HG03442 (cell line): ENCODE measurements at regions not wholly inside any gene's neighbourhood (a gene's known extent, or its start where the extent isn't known, plus 50 kb on each side); places are given as distances from the start of the nearest gene placed in this dataset.
"Not testable (repeated sequence)": the region's sequence is repeated elsewhere in the genome, so short reads cannot be mapped to it uniquely, and the experiment has no call there.

Source experiments
- ATAC-seq: cut with Tn5 transposase; IDR thresholded peaks from one replicate; pipeline ENCODE4 v1.9.1; 2021; ENCODE audit warnings: mild to moderate bottlenecking, moderate library complexity; ENCODE audit not compliant: unreplicated experiment

DNA sequence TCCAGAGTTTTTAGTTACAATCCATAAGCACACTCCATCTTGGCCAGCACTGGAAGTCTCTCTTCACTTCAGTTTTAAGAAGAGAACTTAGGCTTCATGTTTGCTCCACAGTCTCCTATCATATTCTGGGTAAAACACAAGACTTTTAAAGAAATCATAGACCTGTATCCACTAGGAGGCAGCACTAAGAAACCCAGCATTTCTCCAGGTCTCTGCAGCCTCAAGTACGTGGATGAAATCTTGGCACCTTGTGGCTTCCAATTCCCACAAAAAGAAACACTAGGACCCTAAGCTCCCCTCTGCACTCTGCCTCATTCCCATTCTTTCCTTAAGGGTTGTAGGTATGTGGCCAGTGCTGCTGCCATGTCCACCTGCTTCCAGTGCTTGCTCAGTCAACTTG, 367.3 kb upstream of the CASK start:
- no peak for ATAC-seq

DNA sequence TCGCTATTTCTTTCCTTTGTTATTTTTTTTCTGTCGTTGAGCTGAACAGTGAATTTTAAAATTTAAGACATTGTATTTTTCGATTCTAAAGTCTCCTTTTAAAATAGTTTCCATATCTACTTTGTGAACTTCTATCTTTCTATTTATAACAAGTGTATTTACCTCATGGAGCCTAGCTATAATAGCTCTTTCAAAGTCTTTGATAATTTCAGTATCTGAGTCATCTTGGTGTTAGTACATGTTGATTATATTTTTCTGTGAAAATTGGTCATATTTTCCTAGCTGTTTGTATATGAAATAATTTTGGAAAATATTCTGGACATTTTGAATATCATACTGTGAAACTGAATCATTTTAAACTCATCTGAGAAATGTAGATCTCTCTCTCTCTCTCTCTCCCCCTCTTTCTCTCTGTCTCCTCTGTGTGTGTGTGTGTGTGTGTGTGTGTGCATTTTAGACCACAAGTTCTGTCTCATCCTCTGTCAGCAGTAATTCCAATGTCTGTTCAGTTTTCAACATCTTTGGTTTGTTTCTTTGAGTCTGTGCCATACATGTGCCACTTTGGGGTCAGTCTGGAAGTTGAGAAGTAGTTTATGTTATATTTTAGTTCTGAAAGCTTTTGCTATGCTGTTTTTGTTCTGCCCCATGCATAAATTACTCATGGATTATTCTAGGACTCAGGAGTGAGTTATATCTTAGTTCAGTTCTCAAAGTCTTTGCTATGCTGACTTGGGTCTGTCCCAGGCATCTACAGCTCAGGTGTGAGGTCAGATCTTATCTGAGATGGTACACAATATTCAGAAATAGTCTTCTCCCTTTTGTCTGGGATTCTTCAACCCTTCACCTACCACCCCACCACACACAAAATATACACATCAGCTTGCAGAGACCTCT, 366.4 kb upstream of the CASK start:
- no peak for ATAC-seq

DNA sequence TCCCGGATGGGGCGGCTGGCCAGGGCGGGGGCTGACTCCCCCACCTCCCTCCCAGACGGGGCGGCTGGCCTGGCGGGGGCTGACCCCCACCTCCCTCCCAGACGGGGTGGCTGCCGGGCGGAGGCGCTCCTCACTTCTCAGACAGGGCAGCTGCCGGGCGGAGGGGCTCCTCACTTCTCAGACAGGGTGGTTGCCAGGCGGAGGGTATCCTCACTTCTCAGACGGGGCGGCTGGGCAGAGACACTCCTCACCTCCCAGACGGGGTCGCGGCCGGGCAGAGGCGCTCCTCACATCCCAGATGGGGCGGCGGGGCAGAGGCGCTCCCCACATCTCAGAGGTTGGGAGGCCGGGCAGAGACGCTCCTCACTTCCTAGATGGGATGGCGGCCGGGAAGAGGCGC, 362.3 kb upstream of the CASK start:
- ATAC-seq, result not testable (repeated sequence)

DNA sequence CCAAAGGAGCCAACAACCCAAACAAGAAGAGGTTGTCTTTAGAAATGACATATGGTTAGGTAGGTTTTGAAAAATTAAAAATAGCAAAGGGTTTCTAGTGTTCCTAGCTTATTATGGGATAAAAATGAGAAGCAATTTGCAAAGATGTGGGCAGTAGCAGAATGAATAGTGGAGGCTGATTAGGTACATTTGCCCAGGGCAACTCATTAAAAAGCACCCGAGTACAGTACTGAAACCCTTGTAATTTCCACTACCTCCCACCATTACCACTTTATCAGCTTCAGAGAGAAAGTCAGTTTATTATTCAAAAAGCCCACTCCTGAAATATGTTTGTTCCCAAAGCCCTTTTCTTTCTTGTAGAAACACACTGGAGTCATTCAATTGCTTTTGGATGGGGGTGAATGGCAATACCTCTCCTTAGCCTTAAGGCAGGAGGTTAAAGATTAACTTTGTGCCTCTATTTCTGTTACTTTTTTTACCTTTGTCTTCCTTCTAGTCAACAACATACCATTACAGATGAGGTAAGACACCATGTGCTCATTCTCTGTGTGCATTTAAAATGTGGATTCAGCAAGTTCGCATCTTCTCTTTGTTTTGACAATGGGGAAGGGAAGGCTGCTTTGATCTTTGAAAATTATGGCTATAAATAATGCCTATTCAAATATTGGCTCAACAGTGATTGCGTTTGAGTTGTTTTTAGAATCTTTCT, 353.8 kb upstream of the CASK start:
- no peak for ATAC-seq

DNA sequence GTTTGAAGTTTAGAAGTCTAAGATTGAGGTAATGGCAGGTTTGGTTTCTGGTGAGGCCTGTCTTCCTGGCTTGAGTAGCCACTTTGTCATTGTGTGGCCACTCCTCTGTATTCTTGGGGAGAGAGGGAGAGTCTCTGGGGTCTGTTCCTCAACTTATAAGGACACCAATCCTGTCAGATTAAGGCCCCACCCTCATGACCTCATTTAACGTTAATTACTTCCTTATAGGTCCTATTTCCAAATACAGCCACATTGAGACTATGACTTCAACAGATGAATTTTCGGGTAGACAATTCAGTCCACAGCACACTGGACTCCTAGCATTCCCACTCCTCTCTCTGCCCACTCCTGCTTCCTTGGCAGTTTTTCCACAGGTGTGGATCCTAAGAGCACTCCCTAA, 350.8 kb upstream of the CASK start:
- no peak for ATAC-seq

DNA sequence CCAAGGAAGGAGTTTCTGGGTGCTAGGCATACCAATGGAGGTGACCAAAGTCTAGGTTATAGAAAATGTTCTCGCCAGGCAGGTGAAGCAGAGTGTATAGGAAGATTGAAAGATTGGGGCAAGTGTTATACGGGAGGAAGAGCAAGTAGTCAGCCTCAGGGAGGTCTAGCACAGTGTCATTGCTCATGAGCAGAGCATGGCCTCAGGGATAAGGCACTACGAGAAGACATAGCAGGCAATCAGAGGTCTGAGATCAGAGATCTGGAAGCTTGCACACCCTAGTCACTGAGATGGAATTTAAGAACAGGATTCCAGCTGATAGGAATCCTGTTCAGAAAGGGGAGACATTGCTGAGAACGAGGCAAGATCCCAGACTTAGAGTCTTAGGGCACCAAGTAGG, 350.0 kb upstream of the CASK start:
- no peak for ATAC-seq

DNA sequence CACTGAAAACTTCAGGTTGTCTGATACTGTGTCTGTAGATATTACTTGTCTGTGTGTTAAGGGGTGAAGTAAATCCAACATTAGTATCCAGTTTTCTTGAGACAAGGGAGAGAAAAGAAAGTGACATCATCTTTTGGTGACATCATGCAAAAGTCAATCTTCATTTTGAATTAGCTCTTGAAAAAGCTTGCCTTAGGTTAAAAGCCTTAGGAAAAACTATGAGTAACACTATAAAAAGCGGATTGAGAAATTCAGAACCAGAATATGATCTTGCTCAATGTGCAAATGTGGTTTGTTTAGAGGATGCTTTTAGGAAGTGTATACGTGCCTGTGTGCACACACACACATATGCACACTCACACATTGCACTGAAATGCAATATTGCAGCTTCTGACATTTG, 345.8 kb upstream of the CASK start:
- no peak for ATAC-seq

DNA sequence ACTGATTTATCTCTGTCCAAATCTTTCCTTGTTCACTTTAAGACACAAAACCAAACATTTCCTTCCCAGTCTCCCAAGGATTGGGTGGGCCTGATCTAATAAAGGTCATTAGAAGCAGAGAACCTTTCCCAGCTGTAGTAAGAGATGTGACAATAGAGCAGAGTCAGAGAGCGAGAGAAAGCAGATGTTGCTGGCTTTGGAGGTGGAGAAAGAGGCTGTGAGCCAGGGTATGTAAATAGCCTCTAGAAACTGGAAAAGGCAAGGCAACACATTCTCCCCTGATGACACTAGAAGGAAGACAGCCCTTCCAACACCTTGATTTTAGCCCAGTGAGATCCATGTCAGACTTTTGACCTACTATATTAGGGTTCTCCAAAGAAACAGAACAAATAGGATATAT, 337.5 kb upstream of the CASK start:
- ATAC-seq, result no peak

DNA sequence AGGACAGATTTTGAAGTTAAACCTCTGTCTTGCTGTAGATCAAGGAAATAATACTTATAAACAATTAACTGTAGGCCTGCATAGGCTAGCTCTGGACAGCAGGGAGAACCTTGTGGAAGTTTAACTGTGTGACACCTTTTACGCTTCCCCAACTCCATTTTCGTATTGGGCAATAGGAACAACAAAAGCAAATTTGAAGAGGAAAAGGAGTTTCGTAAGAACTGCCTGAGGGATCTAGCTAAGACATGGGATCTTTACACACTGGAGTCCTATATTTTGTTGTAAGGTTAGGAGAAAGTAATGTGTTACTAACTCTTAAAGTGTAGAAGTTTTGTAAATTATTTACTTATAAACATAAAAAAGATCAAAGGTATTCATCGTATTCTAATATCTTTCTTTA, 324.9 kb upstream of the CASK start:
- ATAC-seq, result no peak

DNA sequence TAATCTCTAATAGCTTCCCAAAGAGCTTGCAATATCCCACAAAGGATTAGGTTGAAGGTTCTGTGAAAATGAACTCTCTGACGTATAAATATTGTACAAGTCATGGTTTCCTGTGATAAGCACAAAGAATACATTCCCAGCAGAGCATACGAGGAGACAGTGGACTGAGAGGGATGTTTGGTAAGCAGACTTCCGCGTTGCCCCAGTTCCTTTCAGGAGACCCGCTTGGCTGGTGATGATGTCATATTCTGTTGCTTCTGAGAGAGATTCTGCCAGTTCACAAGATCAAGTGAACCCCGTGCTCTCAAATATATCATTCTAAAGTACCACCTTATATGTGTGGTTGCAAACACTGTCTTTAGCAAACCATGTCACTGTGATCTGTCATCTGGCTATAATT, 323.9 kb upstream of the CASK start:
- ATAC-seq, result no peak

DNA sequence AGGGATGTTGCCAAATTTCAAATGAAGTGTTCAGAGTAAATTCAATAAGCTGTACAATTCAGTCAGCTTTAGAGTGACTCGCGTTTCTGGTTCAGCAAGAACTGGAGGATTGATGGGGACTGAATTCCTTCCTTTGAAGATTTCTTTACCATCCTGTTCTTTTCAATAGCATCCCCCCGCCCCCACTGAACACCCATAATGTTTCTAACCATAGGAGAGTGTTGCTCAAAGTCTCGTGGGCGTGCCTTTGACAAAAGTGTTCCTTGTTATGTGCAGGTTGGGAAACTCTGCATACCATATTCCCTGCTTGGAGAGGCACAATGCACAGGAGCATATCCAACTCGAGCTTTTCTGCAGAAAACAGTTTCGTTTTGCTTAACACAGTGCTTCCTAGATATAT, 323.5 kb upstream of the CASK start:
- no peak for ATAC-seq

DNA sequence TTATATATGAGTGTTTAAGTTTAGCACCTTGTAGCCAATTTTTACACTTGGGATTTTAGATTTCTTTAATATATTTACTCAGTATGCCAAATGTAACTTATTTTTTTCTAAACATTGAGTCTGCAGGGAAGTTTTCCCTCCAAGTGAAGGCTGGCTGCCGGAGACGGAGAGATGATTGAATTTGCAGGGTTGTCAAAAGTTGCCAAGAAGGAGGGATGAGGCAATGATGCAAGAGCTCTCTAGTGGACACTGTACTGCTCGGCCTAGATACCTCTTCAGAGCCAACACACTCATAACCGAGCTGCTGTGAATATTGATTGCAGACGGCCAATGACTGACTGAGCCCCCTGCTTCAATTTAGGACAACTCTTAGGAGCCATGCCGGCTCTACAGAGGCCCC, 318.6 kb upstream of the CASK start:
- no peak for ATAC-seq

DNA sequence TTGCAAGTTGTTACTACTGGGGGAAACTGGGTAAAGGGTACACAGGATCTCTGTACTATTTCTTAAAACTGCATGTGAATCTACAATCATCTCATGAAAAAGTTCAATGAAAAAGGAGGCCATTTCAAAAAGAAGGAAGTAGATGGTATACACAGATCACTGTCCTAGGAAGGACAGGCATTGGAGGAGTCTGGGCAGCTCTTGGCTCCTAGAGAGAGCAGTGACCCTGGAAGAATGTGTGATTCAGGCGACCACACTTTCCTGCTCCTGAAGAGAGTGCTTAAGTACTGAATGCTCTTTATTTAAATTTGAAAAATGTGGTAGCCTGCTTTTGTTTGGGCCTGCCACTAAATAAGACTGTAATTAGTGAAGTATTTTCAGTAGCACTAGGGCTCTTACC, 318.1 kb upstream of the CASK start:
- no peak for ATAC-seq

DNA sequence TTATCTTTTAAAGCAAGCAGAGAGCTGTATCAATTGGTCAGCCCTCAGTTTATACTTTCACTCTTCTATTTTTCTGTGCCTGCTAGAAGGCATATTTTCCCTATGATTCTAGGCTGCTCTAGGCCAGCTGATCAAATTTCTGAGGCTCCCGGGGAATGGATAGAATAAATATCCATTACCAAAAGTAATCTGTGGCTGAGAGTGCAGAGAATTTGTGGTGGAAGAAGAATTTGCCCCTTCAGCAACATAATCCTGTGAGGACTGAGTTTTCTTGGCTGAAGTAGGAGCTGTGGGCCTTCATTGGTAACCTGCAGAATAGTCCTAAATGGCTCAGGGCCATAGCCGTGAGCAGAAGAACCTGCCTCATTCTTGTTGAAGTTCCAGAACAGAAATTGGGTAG, 314.6 kb upstream of the CASK start:
- no peak for ATAC-seq

DNA sequence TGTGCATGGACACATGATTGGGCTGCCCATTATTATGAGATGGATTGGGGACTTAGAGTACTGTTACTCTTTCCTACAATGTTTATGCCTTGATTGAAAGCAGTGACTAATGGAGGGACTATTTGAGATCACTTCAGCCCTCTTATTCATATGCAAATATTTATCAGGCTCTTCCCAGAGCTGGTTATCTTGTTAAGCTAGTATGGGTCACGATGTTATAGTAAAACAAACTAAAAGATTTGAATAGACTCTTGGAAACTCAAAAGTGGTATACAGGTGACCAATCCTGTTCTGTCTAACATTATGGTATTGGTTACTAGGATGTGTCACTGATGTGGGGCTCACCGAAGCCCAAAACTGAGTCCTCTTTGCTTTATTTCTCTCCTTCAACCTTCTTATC, 306.2 kb upstream of the CASK start:
- ATAC-seq, result no peak

DNA sequence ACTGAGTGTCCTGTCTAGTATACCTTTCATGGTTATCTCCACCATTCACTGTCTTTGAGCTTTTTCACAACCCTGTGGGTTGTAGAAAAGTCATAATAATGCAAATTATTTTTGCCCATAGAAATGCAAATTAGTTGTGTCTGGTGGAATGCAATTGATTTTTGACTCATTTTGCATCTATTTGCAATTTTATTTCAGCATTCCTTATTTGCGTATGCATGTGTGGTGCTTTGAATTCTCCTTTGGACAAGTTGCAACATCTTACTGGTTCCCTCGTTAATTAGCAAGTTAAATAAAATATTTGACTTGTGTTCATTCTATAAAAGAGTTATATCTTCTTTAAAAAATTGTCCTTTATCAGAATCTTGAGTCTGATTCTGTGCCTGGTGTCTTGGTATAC, 297.3 kb upstream of the CASK start:
- no peak for ATAC-seq

DNA sequence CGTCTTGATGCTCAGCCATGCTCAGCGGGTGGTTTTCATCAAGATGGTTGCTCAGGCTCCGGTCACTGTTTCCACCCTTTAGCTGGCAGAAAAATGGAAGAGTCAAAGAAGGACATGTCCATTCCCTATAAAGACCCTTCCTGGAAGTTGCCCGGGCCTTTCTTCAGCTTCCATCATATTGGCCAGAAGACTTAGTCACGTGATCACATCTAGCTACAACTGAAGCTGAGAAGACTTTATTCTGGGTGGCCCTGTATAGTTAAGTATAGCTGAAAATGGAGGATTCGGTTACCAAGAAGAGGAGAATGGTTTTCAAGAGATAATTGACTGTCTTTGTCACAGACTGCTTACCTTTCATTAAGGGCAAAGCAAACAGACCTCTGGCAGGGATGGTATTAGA, 296.7 kb upstream of the CASK start:
- ATAC-seq, result no peak

DNA sequence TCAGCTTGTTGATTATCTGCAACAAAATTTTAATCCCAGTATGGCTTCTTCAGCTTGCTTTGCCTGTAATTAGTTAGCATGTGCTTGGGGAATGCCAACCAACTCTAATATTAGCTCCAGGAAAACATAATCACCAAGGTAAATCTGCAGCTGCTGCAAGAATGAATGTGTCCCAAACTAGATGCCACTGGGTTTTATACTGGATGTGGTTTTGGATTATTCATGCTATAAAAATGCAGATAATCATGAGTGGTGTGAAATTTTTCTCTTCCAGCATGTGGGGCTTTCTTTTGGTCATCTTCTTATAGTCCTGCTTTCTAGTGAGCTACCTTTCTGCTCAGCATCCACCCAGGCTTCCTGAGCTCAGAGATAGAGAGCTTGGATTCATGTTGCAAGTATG, 295.9 kb upstream of the CASK start:
- ATAC-seq, result no peak

DNA sequence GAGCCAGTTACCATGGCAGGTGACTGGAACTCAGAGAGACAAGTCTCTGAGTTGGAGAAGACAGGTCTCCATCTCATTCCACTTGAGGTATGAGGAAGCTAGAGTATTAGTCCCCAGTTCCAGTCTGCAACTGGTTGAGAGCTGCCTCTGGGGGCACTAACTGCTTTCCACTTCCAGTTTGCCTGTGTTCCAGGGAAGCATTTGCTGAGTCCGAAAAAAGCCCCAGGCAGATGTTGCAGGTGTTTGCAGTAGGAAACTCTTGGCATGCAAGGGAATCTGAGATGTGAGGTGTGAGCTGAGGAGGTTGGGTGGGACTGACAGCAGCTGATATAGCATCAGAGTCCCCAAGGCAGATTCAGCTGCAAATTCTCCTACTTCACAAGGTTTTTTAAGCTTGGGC, 272.2 kb upstream of the CASK start:
- no peak for ATAC-seq

DNA sequence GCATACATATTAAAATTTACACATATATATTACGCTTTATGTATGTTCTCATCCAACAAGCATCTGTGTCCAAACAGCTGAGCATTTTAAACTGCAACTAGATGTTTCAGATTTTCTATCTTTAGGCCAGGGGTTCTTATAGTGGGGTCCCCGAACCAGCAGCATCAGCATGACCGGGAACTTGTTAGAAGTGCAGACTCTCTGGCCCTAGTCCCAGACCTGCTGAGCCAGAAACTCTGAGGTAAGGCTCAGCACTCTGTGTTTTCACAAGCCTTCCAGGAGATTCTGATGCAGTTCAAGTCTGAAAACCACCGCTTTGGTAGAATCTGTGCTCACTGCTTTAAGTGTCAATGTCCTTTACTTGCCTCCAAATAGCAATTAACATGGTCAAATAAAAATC, 266.2 kb upstream of the CASK start:
- ATAC-seq, result no peak

DNA sequence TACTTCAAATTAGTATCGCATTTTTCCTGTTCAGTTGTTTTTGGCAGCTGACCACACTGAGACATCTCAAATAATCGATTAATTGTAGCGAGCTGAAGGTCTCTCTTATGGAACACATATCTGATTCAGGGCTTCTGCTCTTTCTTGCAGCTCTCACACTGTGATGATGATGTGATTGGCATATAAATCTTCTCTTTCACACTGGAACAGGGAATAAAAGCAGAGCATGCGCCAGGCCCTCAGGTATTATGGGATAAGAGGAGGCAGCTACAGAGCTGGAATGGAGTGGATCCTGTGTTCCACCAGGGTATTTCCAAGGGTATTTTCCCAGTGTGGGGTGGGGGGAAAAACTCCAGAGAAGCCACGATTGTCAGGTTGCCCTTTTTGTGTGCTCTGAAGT, 265.4 kb upstream of the CASK start:
- no peak for ATAC-seq

DNA sequence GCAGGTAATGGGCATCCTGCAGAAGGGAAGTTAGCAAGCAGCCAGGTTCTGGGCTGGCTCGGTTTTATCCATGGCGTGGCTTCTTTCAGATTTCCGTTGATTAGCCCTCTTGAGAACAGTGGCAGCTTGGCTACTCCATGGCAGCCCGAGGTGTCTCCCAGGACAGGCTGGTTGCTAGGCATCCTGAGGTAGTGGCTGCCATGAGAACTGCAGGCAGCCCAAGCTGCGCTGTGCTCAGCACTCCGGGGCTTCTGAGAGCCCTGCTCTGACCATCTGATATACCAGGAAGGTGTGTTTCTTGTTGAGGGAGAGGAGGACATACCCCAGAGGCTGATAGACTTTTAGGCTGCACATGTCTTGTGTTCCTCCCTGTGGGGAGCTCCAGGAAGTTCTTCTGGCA, 253.4 kb upstream of the CASK start:
- ATAC-seq, result no peak

DNA sequence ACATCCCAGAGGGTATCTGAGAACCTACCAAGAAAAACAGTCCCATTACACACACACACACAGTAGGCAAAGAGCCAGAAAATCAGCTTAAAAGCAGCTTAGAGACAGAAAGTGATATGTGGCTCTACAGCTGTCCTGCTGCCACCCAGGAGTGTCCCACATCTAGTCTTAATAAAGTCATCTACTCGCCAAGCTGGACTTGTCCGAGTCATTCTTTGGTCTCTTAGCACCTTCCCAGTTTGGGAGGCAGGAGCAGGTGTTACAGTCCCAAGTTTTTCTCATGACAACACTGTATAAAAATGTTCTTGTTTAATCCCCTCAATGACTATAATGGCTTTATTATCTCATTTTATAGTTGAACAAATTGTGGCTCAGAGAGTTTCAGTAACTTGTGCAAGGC, 252.5 kb upstream of the CASK start:
- ATAC-seq, result no peak
